GM23338 (cell line): ENCODE measurements at regions not wholly inside any gene's neighbourhood (a gene's known extent, or its start where the extent isn't known, plus 50 kb on each side); places are given as distances from the start of the nearest gene placed in this dataset.
"Not testable (repeated sequence)": the region's sequence is repeated elsewhere in the genome, so short reads cannot be mapped to it uniquely, and the experiment has no call there.

Source experiments
- ATAC-seq: fragments of 200-7000 bp; cut with Tn5 transposase; 3 replicates; pipeline ENCODE4 v1.9.1; 2020
- DNase-seq: peaks from one replicate; pipeline ENCODE4 v3.0.0-alpha.2; 2015; ENCODE audit warnings: low spot score
- H2AFZ ChIP-seq: fragments of 200-600 bp; sonication (generic); 2 replicates; pipeline ENCODE4 v1.8.0; 2016; ENCODE audit warnings: antibody characterized with exemption, mild to moderate bottlenecking, moderate library complexity
- H3F3A ChIP-seq: fragments of 200-600 bp; sonication (generic); replicated peaks from 2 replicates; pipeline ENCODE4 v1.8.0; 2017; ENCODE audit warnings: antibody characterized with exemption, mixed run types, low read depth
- H3K27ac ChIP-seq: fragments of 200-600 bp; sonication (generic); 2 replicates; pipeline ENCODE4 v1.6.1; 2016; ENCODE audit warnings: low read depth
- H3K27me3 ChIP-seq: fragments of 200-600 bp; sonication (generic); 2 replicates; pipeline ENCODE4 v1.8.0; 2016; ENCODE audit warnings: mild to moderate bottlenecking, mixed run types, moderate library complexity; ENCODE audit not compliant: insufficient read depth
- H3K36me3 ChIP-seq: fragments of 200-600 bp; sonication (generic); 2 replicates; pipeline ENCODE4 v1.8.0; 2016; ENCODE audit warnings: mild to moderate bottlenecking; ENCODE audit not compliant: insufficient read depth
- H3K4me1 ChIP-seq: fragments of 200-600 bp; sonication (generic); 2 replicates; pipeline ENCODE4 v1.8.0; 2016; ENCODE audit warnings: mild to moderate bottlenecking, moderate library complexity; ENCODE audit not compliant: insufficient read depth
- H3K4me2 ChIP-seq: fragments of 200-600 bp; sonication (generic); 2 replicates; pipeline ENCODE4 v1.7.1; 2017; ENCODE audit warnings: mixed run types
- H3K4me3 ChIP-seq: fragments of 200-600 bp; sonication (generic); 2 replicates; pipeline ENCODE4 v1.6.1; 2016; ENCODE audit warnings: mixed run types
- H3K79me2 ChIP-seq: fragments of 200-600 bp; sonication (generic); replicated peaks from 2 replicates; pipeline ENCODE4 v1.8.0; 2017; ENCODE audit warnings: mild to moderate bottlenecking; ENCODE audit not compliant: insufficient read depth
- H3K9me2 ChIP-seq: fragments of 200-600 bp; sonication (generic); 2 replicates; pipeline ENCODE4 v1.8.0; 2017; ENCODE audit not compliant: insufficient read depth
- H4K20me1 ChIP-seq: fragments of 200-600 bp; sonication (generic); replicated peaks from 2 replicates; pipeline ENCODE4 v1.8.0; 2017; ENCODE audit warnings: mild to moderate bottlenecking; ENCODE audit not compliant: insufficient read depth
- H3K27ac Mint-ChIP-seq: 2 replicates; pipeline ENCODE4 v1.8.0; 2020; ENCODE audit warnings: inconsistent platforms, mild to moderate bottlenecking, moderate library complexity, mixed read lengths
- H3K27me3 Mint-ChIP-seq: 3 replicates; pipeline ENCODE4 v1.8.0; 2022; ENCODE audit warnings: low read depth, mild to moderate bottlenecking, moderate library complexity, mixed read lengths, inconsistent platforms; ENCODE audit not compliant: insufficient read depth, poor library complexity
- H3K36me3 Mint-ChIP-seq: 3 replicates; pipeline ENCODE4 v1.8.0; 2021; ENCODE audit warnings: low read depth, mild to moderate bottlenecking, inconsistent platforms, moderate library complexity, mixed read lengths
- H3K4me1 Mint-ChIP-seq: 3 replicates; pipeline ENCODE4 v1.8.0; 2020; ENCODE audit warnings: mild to moderate bottlenecking, inconsistent platforms, mixed read lengths
- H3K4me3 Mint-ChIP-seq: 3 replicates; pipeline ENCODE4 v1.8.0; 2021; ENCODE audit warnings: moderate library complexity, mild to moderate bottlenecking, inconsistent platforms, mixed read lengths
- H3K9me3 Mint-ChIP-seq: 3 replicates; pipeline ENCODE4 v1.8.0; 2020; ENCODE audit warnings: moderate library complexity, mild to moderate bottlenecking, inconsistent platforms, mixed read lengths
- CREB1 ChIP-seq: fragments of 250-450 bp; sonication (Bioruptor Pico); IDR thresholded peaks from 2 replicates; pipeline ENCODE4 v1.5.0; 2020; ENCODE audit warnings: low read depth, mild to moderate bottlenecking, moderate library complexity
- NANOG ChIP-seq: IDR thresholded peaks from 2 replicates; pipeline ENCODE4 v1.6.1; 2016; ENCODE audit warnings: antibody characterized with exemption, borderline replicate concordance
- STAT1 ChIP-seq: IDR thresholded peaks from one replicate; pipeline ENCODE4 v1.6.1; 2016; ENCODE audit warnings: antibody characterized with exemption; ENCODE audit not compliant: unreplicated experiment
- ZNF114 ChIP-seq: fragments of 250-450 bp; sonication (Bioruptor Pico); IDR thresholded peaks from 2 replicates; pipeline ENCODE4 v1.5.0; 2020; ENCODE audit warnings: mild to moderate bottlenecking, moderate library complexity
- ZNF462 ChIP-seq: fragments of 250-450 bp; sonication (Bioruptor Pico); IDR thresholded peaks from 2 replicates; pipeline ENCODE4 v1.5.0; 2020; ENCODE audit warnings: mild to moderate bottlenecking, moderate library complexity
- TF ChIP-seq, protein P1 (sequence below), 2 experiments: fragments of 200-600 bp in 1 of 2; sonication (generic) in 1 of 2; conservative IDR thresholded peaks; 2 replicates each; pipeline versions ENCODE4 v1.5.1 to v1.6.1; 2016 to 2017; ENCODE audit warnings: antibody characterized with exemption in 2 of 2, low read depth in 2 of 2, mild to moderate bottlenecking in 2 of 2, moderate library complexity in 1 of 2

GRCh38 chr9:85876628-85877027 is 64.3 kb upstream of the NAA35 start (continued):
- TF ChIP-seq ZNF462 (CRISPR knock-in tag) (no peak), ZNF114 (CRISPR knock-in tag) (no peak), CREB1 (CRISPR knock-in tag) (no peak), STAT1 (no peak), NANOG (no peak)
- TF ChIP-seq, protein P1, sequence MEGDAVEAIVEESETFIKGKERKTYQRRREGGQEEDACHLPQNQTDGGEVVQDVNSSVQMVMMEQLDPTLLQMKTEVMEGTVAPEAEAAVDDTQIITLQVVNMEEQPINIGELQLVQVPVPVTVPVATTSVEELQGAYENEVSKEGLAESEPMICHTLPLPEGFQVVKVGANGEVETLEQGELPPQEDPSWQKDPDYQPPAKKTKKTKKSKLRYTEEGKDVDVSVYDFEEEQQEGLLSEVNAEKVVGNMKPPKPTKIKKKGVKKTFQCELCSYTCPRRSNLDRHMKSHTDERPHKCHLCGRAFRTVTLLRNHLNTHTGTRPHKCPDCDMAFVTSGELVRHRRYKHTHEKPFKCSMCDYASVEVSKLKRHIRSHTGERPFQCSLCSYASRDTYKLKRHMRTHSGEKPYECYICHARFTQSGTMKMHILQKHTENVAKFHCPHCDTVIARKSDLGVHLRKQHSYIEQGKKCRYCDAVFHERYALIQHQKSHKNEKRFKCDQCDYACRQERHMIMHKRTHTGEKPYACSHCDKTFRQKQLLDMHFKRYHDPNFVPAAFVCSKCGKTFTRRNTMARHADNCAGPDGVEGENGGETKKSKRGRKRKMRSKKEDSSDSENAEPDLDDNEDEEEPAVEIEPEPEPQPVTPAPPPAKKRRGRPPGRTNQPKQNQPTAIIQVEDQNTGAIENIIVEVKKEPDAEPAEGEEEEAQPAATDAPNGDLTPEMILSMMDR (conservative IDR thresholded peaks at IDR 0.05; ENCODE audit: low read depth in 2 of 2) = no peak

- not testable (repeated sequence) for H3K27me3 ChIP-seq, H3F3A ChIP-seq, H3K27me3 Mint-ChIP-seq, H3K9me2 ChIP-seq, H3K36me3 ChIP-seq, H3K79me2 ChIP-seq, H3K4me3 ChIP-seq, H2AFZ ChIP-seq, H4K20me1 ChIP-seq
- Mint-ChIP-seq H3K27ac (peak overlapping the region; percentile 96), H3K9me3 (peaks cover 20% of the 10 kb centered on the region), H3K36me3 (peaks cover 25% of the 10 kb centered on the region), H3K4me3 (peak overlapping the region; percentile 29; the same call in 1 of the 3 replicates), H3K4me1 (peaks cover 41% of the 10 kb centered on the region)
- peak; percentile 63 for ATAC-seq
- peak overlapping the region; percentile 39; the same call in 1 of the 2 replicates for H3K4me2 ChIP-seq
- DNase-seq = peak; percentile 37
- H3K4me1 ChIP-seq = peaks cover 14% of the 10 kb centered on the region; the same call in 1 of the 2 replicates
- TF ChIP-seq, protein P1 (conservative IDR thresholded peaks at IDR 0.05; ENCODE audit: low read depth in 2 of 2) = peak in 1 of 2 experiments; percentile 13; a peak in 1 of 4 replicates
- peak overlapping the region; percentile 81 for H3K27ac ChIP-seq
These were observed 61.9 kb upstream of the NAA35 start for GRCh38 chr9:85878872-85879597.

DNA sequence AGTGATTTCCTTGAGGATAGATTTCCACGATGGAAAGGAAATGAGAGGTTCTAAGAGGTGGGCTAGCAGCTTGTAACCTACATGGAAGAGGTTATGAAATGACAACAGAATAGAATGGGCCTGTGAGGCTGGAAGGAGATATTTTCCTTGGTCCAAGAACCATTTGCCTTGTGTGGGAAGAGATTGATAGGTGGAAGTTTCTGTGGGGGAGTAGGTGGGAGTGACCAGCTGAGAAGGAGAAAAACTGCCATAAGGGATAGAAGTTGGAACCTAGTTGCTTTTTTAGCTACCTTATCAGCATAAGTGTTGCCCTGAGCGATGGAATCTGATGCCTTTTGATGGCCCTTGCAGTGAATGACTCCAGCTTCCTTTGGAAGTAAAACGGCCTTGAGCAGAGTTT is 60.4 kb upstream of the NAA35 start:
- H3K4me3 Mint-ChIP-seq, H2AFZ ChIP-seq, ATAC-seq, H3K36me3 ChIP-seq, H3K4me2 ChIP-seq, H3K9me2 ChIP-seq, H3K27ac ChIP-seq, H3K27me3 ChIP-seq, H3K27me3 Mint-ChIP-seq, H3F3A ChIP-seq, H4K20me1 ChIP-seq, H3K79me2 ChIP-seq, H3K4me3 ChIP-seq, DNase-seq: not testable (repeated sequence)
- peak overlapping the region; percentile 96 for H3K27ac Mint-ChIP-seq
- peaks cover 32% of the 10 kb centered on the region for H3K36me3 Mint-ChIP-seq
- H3K4me1 Mint-ChIP-seq = peaks cover 51% of the 10 kb centered on the region
- H3K4me1 ChIP-seq = peaks cover 14% of the 10 kb centered on the region; the same call in 1 of the 2 replicates
- peaks cover 27% of the 10 kb centered on the region for H3K9me3 Mint-ChIP-seq
